ENCODE measurements at regions not wholly inside any gene's neighbourhood (a gene's known extent, or its start where the extent isn't known, plus 50 kb on each side); places are given as distances from the start of the nearest gene placed in this dataset.
A peak's percentile ranks its signal among the peaks of the same experiment; 100 is the strongest.

GRCh38 chrX:76014321-76014720, 158.5 kb upstream of the PBDC1 start:
- Histone ChIP-seq H3K9me3 (replicated peaks; ENCODE audit: insufficient read depth, low read length) (no peaks in the 10 kb centered on the region), H3K79me2 (ENCODE audit: low read length) (no peaks in the 10 kb centered on the region), H3K4me2 (ENCODE audit: low read depth, low read length) (no peak overlapping the region), H2AFZ (ENCODE audit: low read length) (no peak overlapping the region), H3K4me3 (ENCODE audit: low read length) (no peak overlapping the region), H3K9me2 (replicated peaks; ENCODE audit: insufficient read depth, low read length) (no peaks in the 10 kb centered on the region), H3F3A (ENCODE audit: insufficient read depth, low read length) (no peaks in the 10 kb centered on the region), H4K20me1 (ENCODE audit: insufficient read depth, low read length) (no peaks in the 10 kb centered on the region), H3K36me3 (replicated peaks; ENCODE audit: insufficient read depth, low read length) (no peaks in the 10 kb centered on the region), H3K27ac (ENCODE audit: low read length) (no peak overlapping the region), H3K4me1 (ENCODE audit: low read length) (no peaks in the 10 kb centered on the region), H3K9ac (ENCODE audit: low read length) (no peak overlapping the region), H3K27me3 (replicated peaks; ENCODE audit: insufficient read depth, low read length) (no peaks in the 10 kb centered on the region)
- no peak for TF ChIP-seq EZH2 (optimal IDR thresholded peaks at IDR 0.05; ENCODE audit: low read depth, low read length)
- TF ChIP-seq CTCF (IDR thresholded peaks at IDR 0.05; ENCODE audit: low read length), result no peak
- TF ChIP-seq EZH2phosphoT487 (IDR thresholded peaks at IDR 0.05; ENCODE audit: low read length), result no peak
- peak; percentile 59 for DNase-seq

GRCh38 chrX:76026292-76026691, 146.6 kb upstream of the PBDC1 start:
- H3K27ac ChIP-seq (ENCODE audit: low read length), result no peak overlapping the region
- H3F3A ChIP-seq (ENCODE audit: insufficient read depth, low read length), result no peaks in the 10 kb centered on the region
- H3K9ac ChIP-seq (ENCODE audit: low read length), result no peak overlapping the region
- no peaks in the 10 kb centered on the region for H3K4me1 ChIP-seq (ENCODE audit: low read length)
- no peak overlapping the region for H3K4me2 ChIP-seq (ENCODE audit: low read depth, low read length)
- no peaks in the 10 kb centered on the region for H3K9me2 ChIP-seq (replicated peaks; ENCODE audit: insufficient read depth, low read length)
- no peak overlapping the region for H3K4me3 ChIP-seq (ENCODE audit: low read length)
- no peaks in the 10 kb centered on the region for H3K9me3 ChIP-seq (replicated peaks; ENCODE audit: insufficient read depth, low read length)
- H3K79me2 ChIP-seq (ENCODE audit: low read length), result no peaks in the 10 kb centered on the region
- no peaks in the 10 kb centered on the region for H3K36me3 ChIP-seq (replicated peaks; ENCODE audit: insufficient read depth, low read length)
- DNase-seq, result no peak
- no peaks in the 10 kb centered on the region for H4K20me1 ChIP-seq (ENCODE audit: insufficient read depth, low read length)
- no peaks in the 10 kb centered on the region for H3K27me3 ChIP-seq (replicated peaks; ENCODE audit: insufficient read depth, low read length)
- H2AFZ ChIP-seq (ENCODE audit: low read length), result no peak overlapping the region
- TF ChIP-seq EZH2phosphoT487 (IDR thresholded peaks at IDR 0.05; ENCODE audit: low read length) (no peak), EZH2 (optimal IDR thresholded peaks at IDR 0.05; ENCODE audit: low read depth, low read length) (no peak)

GRCh38 chrX:76026751-76027150, 146.1 kb upstream of the PBDC1 start:
- TF ChIP-seq EZH2 (optimal IDR thresholded peaks at IDR 0.05; ENCODE audit: low read depth, low read length), result no peak
- TF ChIP-seq CTCF (IDR thresholded peaks at IDR 0.05; ENCODE audit: low read length), result no peak
- no peak for TF ChIP-seq EZH2phosphoT487 (IDR thresholded peaks at IDR 0.05; ENCODE audit: low read length)
- Histone ChIP-seq H3K27me3 (replicated peaks; ENCODE audit: insufficient read depth, low read length) (no peaks in the 10 kb centered on the region), H4K20me1 (ENCODE audit: insufficient read depth, low read length) (no peaks in the 10 kb centered on the region), H3K79me2 (ENCODE audit: low read length) (no peaks in the 10 kb centered on the region), H3K27ac (ENCODE audit: low read length) (no peak overlapping the region), H3K4me3 (ENCODE audit: low read length) (no peak overlapping the region), H3K4me2 (ENCODE audit: low read depth, low read length) (no peak overlapping the region), H3K36me3 (replicated peaks; ENCODE audit: insufficient read depth, low read length) (no peaks in the 10 kb centered on the region), H3F3A (ENCODE audit: insufficient read depth, low read length) (no peaks in the 10 kb centered on the region), H2AFZ (ENCODE audit: low read length) (no peak overlapping the region), H3K9me3 (replicated peaks; ENCODE audit: insufficient read depth, low read length) (no peaks in the 10 kb centered on the region), H3K4me1 (ENCODE audit: low read length) (no peaks in the 10 kb centered on the region), H3K9me2 (replicated peaks; ENCODE audit: insufficient read depth, low read length) (no peaks in the 10 kb centered on the region), H3K9ac (ENCODE audit: low read length) (no peak overlapping the region)
- DNase-seq, result no peak

- TF ChIP-seq CTCF (IDR thresholded peaks at IDR 0.05; ENCODE audit: low read length), result no peak
- no peak for TF ChIP-seq EZH2 (optimal IDR thresholded peaks at IDR 0.05; ENCODE audit: low read depth, low read length)
- TF ChIP-seq EZH2phosphoT487 (IDR thresholded peaks at IDR 0.05; ENCODE audit: low read length), result no peak
- Histone ChIP-seq H4K20me1 (ENCODE audit: insufficient read depth, low read length) (no peaks in the 10 kb centered on the region), H3K4me3 (ENCODE audit: low read length) (no peak overlapping the region), H3K36me3 (replicated peaks; ENCODE audit: insufficient read depth, low read length) (no peaks in the 10 kb centered on the region), H3K27ac (ENCODE audit: low read length) (no peak overlapping the region), H3F3A (ENCODE audit: insufficient read depth, low read length) (no peaks in the 10 kb centered on the region), H2AFZ (ENCODE audit: low read length) (no peak overlapping the region), H3K4me1 (ENCODE audit: low read length) (no peaks in the 10 kb centered on the region), H3K9me2 (replicated peaks; ENCODE audit: insufficient read depth, low read length) (no peaks in the 10 kb centered on the region), H3K4me2 (ENCODE audit: low read depth, low read length) (no peak overlapping the region), H3K27me3 (replicated peaks; ENCODE audit: insufficient read depth, low read length) (no peaks in the 10 kb centered on the region), H3K9ac (ENCODE audit: low read length) (no peak overlapping the region), H3K9me3 (replicated peaks; ENCODE audit: insufficient read depth, low read length) (no peaks in the 10 kb centered on the region), H3K79me2 (ENCODE audit: low read length) (no peaks in the 10 kb centered on the region)
- no peak for DNase-seq
Measured at GRCh38 chrX:76029385-76029784, 143.5 kb upstream of the PBDC1 start.
